Right atrium auricular region (tissue), 2 donors: ENCODE measurements at regions not wholly inside any gene's neighbourhood (a gene's known extent, or its start where the extent isn't known, plus 50 kb on each side); places are given as distances from the start of the nearest gene placed in this dataset.

Experiments
- DNase-seq: peaks from one replicate; pipeline ENCODE4 v3.0.0-alpha.2; 2019; ENCODE audit warnings: low spot score
- H3K27ac ChIP-seq, 2 donors: fragments of 200-600 bp; sonication (generic); 1 replicate in 1 of 2; 2 replicates in 1 of 2; pipeline ENCODE4 v1.5.1; 2016 to 2019
- H3K27me3 ChIP-seq, 2 donors: fragments of 200-600 bp; sonication (generic); one replicate each; pipeline versions ENCODE4 v1.5.1 to v1.6.0; 2017 to 2019
- H3K36me3 ChIP-seq: fragments of 200-600 bp; sonication (generic); one replicate; pipeline ENCODE4 v1.5.1; 2016
- H3K4me1 ChIP-seq, 2 donors: fragments of 200-600 bp; sonication (generic); one replicate each; pipeline versions ENCODE4 v1.5.1 to v1.6.0; 2017 to 2019
- H3K4me3 ChIP-seq, 2 donors: fragments of 200-600 bp; sonication (generic); 1 replicate in 1 of 2; 2 replicates in 1 of 2; pipeline ENCODE4 v1.5.1; 2017 to 2019; ENCODE audit warnings: mild to moderate bottlenecking in 1 of 2, moderate library complexity in 1 of 2
- H3K9me3 ChIP-seq, 2 donors: fragments of 200-600 bp; sonication (generic); one replicate each; pipeline ENCODE4 v1.5.1; 2019
- CTCF ChIP-seq, 2 donors: fragments of 200-600 bp; sonication (generic); IDR thresholded peaks; one replicate each; pipeline ENCODE4 v1.5.1; 2019; ENCODE audit warnings: antibody characterized with exemption in 2 of 2

GRCh38 chr6:19552076-19552475 is 285.1 kb upstream of the ID4 start:
- H3K4me3 ChIP-seq, result no peak overlapping the region
- no peak for TF ChIP-seq CTCF (IDR thresholded peaks at IDR 0.05)
- DNase-seq, result no peak
- no peaks in the 10 kb centered on the region for H3K36me3 ChIP-seq
- H3K27ac ChIP-seq, result no peak overlapping the region
- H3K9me3 ChIP-seq, result peaks cover 0 to 4% of the 10 kb centered on the region in 2 donors
- H3K4me1 ChIP-seq, result no peaks in the 10 kb centered on the region
- no peaks in the 10 kb centered on the region for H3K27me3 ChIP-seq

- Histone ChIP-seq H3K27me3 (no peaks in the 10 kb centered on the region), H3K4me1 (no peaks in the 10 kb centered on the region), H3K27ac (no peak overlapping the region), H3K36me3 (no peaks in the 10 kb centered on the region), H3K9me3 (peaks cover 0 to 4% of the 10 kb centered on the region in 2 donors), H3K4me3 (no peak overlapping the region)
- no peak for DNase-seq
- TF ChIP-seq CTCF (IDR thresholded peaks at IDR 0.05), result no peak
Observed at GRCh38 chr6:19552588-19552987, 284.6 kb upstream of the ID4 start.

- TF ChIP-seq CTCF (IDR thresholded peaks at IDR 0.05), result no peak
- Histone ChIP-seq H3K27ac (no peak overlapping the region), H3K4me3 (no peak overlapping the region), H3K9me3 (peaks cover 0 to 4% of the 10 kb centered on the region in 2 donors), H3K36me3 (no peaks in the 10 kb centered on the region), H3K4me1 (no peaks in the 10 kb centered on the region), H3K27me3 (no peaks in the 10 kb centered on the region)
- DNase-seq, result no peak
Observed at GRCh38 chr6:19554356-19555225, 282.6 kb upstream of the ID4 start.

- no peaks in the 10 kb centered on the region for H3K4me1 ChIP-seq
- no peak for DNase-seq
- H3K27ac ChIP-seq, result no peak overlapping the region
- peaks cover 0 to 4% of the 10 kb centered on the region in 2 donors for H3K9me3 ChIP-seq
- TF ChIP-seq CTCF (IDR thresholded peaks at IDR 0.05), result no peak
- no peaks in the 10 kb centered on the region for H3K36me3 ChIP-seq
- H3K4me3 ChIP-seq, result no peak overlapping the region
- no peaks in the 10 kb centered on the region for H3K27me3 ChIP-seq
Observed at GRCh38 chr6:19557191-19557590, 280.0 kb upstream of the ID4 start.

- no peak for TF ChIP-seq CTCF (IDR thresholded peaks at IDR 0.05)
- DNase-seq, result no peak
- H3K4me3 ChIP-seq, result no peak overlapping the region
- H3K36me3 ChIP-seq, result no peaks in the 10 kb centered on the region
- H3K4me1 ChIP-seq, result no peaks in the 10 kb centered on the region
- H3K27ac ChIP-seq, result no peak overlapping the region
- peaks cover 0 to 1% of the 10 kb centered on the region in 2 donors for H3K9me3 ChIP-seq
- H3K27me3 ChIP-seq, result no peaks in the 10 kb centered on the region
Observed at GRCh38 chr6:19558201-19558600, 279.0 kb upstream of the ID4 start.

- no peak for TF ChIP-seq CTCF (IDR thresholded peaks at IDR 0.05)
- no peak overlapping the region for H3K27ac ChIP-seq
Observed at GRCh38 chr6:19558934-19559333, 278.2 kb upstream of the ID4 start.

More at GRCh38 chr6:19558934-19559333, 278.2 kb upstream of the ID4 start:
- Histone ChIP-seq H3K4me3 (no peak overlapping the region), H3K9me3 (no peaks in the 10 kb centered on the region), H3K4me1 (no peaks in the 10 kb centered on the region), H3K36me3 (no peaks in the 10 kb centered on the region), H3K27me3 (no peaks in the 10 kb centered on the region)
- DNase-seq, result no peak
